GM18951 (cell line): ENCODE measurements at regions not wholly inside any gene's neighbourhood (a gene's known extent, or its start where the extent isn't known, plus 50 kb on each side); places are given as distances from the start of the nearest gene placed in this dataset.

ENCODE experiments used
- POLR2A ChIP-seq: IDR thresholded peaks from 4 replicates; pipeline ENCODE4 v1.6.1; 2011; ENCODE audit warnings: mild to moderate bottlenecking; ENCODE audit not compliant: insufficient read length, insufficient read depth; ENCODE audit errors: extremely low read depth
- in situ Hi-C: fragments of 300-500 bp; cut with MboI; formaldehyde crosslinking; loops from one replicate; pipeline ENCODE4 v1.12.0; 2022; ENCODE audit warnings: low sequenced_read_pairs, mixed read lengths, inconsistent platforms; ENCODE audit not compliant: unreplicated experiment

DNA sequence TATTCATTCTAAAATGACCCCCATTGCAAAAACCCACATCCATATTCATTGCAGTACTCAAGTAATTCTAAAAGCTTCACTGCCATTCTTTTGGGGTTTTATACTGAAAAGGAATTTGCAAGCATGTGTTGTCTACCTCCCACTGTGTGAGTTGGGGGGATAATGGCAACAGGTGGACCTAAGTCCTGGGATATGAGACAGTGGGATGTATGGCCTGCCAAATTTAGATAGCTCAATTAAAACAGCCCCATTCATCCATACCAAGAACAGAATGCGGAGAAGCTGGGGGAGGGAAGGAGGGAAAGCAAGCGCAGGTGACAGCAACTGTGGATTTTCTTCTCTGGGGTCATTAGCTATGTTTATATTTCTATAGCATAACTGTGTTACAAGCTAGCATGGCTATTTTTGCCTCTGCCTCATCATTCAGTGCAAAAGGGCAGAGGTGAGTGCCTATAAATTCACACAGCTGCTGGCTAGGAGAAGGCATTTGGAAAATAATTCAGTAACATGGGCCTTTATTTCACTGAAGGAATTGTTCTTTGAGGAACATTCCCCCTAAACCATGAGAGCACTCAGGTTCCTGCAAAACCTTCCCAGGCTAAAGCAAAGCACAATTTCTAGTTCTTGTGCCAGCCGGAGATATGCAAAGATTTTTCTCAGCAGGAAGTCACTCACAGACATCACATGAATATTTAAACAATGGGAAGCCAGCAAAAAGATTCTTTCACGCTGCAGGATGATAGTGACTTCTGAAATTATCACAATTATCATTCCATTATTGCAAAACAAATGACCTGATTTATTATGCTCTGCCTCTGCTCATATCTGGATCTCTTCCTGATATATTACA is 393.9 kb upstream of the ACVR2A start:
- no peak for TF ChIP-seq POLR2A
- in situ Hi-C loops: no loop called here

DNA sequence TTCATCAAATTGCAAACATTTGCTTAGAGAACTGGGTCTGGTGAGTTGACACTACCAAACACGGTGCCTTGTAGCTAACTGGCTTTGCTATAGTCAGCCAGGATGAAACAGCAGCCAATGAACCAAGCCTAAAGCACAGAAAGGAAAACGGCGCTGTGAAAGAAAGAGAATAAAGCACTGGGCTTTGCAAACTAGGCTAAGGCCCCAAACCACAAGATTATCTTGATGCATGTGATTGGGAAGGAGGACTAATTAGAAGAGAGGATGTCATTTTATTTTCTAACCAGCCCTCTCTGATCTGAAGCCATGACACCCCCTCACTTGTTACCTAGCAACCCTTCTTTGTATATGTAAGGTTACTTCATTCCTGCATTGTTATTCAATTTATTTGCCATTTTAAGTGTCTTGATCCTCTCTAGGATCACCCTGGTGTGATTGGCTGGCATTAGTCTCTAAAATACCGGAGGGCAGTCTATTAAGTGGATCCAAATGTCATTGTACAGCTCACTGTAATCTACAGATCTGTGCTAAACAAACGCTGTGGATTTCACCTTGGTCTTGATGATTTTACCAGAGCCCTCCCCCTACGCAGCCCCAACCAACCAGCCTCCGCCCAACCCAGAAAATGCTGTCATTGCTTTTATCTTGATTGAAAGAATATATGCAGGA is 395.4 kb upstream of the ACVR2A start:
- no peak for TF ChIP-seq POLR2A
- in situ Hi-C loops: no loop called here

DNA sequence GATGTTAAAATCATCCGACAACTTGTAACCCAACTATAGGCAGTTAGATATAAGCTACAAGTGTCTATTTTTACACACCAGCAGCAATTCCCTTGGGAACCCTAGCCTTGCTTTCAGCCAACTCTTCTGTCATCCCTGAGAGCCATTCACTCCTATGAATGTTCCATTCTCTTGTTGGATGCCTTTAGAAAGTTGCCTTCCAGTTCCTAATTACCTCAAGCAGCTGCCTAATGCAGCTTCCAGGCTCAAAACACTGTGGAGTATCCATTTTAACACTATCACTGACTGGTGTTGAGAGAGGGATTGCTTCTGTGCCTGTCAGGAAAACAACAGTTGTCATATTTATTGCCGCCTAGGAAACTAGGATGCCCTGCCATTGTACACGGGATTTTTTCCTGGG is 402.0 kb upstream of the ACVR2A start:
- in situ Hi-C loops: no loop called here
- TF ChIP-seq POLR2A: no peak

DNA sequence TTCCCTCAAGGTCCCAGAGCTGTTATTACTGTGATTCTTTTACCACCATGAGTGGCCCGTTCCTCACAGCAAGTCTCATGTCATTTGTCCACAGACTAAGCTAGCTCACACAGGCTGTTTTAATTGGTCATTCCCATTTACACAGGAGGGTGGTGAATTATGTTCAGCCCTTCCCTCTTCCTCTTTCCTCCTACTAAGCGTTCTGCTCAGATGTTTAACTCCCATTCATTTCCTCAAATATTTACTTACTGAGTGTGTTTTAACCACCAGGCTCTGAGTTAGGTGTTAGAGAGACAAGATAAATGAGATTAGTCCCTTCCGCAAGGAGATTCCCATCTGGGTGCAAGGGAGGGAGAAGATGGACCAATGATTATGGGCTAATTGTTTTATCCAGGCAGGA is 403.6 kb upstream of the ACVR2A start:
- TF ChIP-seq POLR2A: no peak
- in situ Hi-C loops: no loop called here

DNA sequence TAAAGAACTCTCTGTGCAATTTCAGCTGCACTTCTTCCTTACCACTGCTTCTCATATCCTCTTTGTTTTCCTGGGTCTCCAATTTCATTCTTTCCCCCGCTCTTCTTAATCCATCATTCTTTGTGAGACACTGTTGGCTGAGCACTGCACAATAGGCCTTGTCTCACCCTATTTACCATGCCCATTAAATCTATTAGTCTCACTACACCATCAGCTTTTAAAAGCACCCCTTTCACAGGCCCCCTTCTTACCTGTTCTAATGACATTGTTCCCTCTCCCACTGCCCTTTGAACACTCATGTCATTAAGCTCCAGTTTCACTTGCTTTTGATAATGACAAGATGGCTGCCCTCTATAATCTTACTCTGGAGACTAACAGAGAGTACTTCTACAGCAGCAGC is 404.1 kb upstream of the ACVR2A start:
- in situ Hi-C loops: no loop called here
- TF ChIP-seq POLR2A: no peak

DNA sequence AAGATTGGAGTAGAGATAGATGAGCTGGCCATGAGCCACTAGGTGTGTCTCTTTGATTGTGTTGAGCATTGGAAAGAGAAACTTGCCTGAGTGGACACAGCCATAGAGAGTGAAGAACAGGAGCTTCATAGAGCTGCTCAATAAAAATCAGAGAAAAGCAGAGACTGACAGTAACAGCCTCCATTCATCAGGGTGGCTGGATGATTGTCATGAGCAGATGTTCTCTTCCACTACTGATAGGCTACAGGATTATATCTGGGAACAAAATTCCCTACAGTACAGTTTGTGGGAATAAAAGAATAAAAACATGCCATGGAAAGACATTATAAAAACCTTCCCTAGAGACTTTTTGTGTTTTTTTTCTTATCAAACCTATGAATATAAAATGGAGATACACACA is 404.8 kb upstream of the ACVR2A start:
- in situ Hi-C loops: no loop called here
- no peak for TF ChIP-seq POLR2A

DNA sequence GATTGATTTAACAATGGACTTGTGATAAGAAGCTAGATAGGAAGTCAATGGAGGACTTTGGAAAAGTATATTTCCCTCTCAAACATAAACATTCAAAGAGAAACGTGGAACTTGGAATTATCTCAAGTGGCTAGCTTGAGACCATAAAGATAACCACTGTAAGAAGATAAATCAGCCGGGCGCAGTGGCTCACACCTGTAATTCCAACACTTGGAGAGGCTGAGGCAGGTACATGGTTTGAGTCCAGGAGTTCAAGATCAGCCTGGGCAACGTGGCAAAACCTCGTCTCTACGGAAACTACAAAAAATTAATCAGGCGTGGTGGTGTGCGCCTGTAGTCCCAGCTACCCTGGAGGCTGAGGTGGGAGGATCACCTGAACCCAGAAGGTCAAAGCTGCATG is 405.9 kb upstream of the ACVR2A start:
- in situ Hi-C loops: no loop called here

DNA sequence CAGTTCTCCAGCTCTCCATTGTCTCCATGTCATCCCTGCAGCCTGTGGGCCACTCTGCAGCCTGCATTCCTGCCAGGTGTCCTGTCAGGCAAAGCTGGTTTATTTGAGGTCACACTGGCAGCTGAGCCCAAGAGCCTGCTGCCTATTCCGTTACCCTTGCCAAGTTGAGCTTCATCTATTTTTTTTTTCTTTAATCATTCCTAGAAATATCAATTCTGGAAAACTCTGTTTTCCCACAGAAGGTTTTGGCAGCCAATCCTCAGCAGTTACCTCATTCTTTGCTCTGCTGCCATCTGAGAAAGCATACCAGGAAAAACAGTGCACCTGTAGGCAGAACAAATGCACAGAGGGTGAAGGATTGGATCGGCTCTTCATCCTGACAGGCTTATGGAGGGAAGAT is 411.0 kb upstream of the ACVR2A start:
- TF ChIP-seq POLR2A: no peak
- in situ Hi-C loops: no loop called here

More for the DNA sequence above, 405.9 kb upstream of the ACVR2A start:
- no peak for TF ChIP-seq POLR2A

DNA sequence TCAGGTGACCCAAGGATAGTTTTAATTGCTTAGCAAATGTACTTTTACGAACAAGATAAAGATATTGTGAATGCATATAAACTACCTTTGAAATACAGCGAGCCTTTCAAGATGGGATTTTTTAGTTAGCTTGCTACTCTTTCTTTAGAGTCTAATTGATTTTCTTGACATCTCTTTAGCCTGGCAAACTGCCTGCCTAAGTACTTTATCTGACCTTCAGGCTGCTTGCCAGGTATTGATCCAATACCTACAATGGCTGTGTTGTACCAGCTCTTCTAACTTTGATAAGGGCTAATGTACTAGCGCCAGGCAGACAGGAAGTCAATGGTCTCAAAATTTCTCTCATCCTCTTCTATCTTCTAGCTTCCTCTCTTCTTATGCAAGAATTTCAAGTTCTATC is 414.4 kb upstream of the ACVR2A start:
- in situ Hi-C loops: no loop called here
- no peak for TF ChIP-seq POLR2A

DNA sequence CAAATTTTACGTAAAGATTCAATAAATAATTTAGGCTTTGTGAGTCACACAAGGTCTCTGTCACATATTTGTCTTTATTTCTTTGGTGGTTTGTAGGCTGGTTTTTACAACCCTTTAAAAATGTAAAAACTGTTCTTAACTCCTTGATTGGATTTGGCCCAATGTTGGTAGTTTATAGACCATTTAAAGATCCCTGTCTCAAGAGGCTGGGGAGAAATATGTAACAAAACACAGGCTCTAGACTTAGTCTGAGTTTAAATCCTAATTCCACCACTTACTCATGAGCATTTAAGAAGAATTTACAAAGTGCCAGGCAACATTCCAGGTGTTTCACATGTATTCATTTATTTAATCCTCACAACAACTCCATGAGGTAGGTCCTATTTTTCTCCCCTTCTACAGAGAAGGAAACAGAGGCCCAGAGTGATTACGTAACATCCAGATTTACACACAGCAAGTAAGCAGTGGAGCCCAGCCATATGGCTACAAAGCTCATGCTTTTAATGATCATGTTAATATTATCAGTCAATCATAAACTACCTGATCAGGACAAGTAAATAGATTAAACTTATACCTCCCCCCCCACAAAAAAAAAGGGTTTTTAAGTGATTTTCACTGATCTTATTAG is 416.6 kb upstream of the ACVR2A start:
- in situ Hi-C loops: no loop called here

DNA sequence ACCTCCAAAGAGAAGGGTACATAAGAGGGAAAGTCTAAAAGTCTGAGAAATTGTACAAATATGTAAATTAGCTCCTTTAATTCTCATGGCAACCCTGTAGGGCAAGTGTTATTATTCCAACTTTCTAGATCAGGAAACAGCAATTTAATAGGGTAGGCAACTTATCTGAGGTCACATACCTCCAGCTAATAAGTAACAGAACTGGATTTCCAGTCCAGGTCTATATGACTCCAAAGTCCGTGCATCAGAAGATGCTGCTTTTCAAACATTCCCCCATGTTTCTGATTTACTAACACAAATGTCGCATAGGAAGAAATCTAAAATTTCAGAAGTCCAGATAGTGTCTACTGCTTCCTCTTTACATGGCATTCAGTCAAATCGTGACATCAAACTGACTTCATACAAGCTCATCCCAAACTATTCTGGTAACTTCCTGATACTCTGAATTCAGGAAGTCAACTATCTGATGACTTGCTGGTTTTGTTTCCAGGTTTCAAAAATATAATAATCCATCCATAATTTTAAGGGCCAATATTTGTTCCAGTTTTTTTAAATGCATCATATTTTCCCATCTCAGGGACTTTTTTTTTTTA is 419.3 kb upstream of the ACVR2A start:
- no peak for TF ChIP-seq POLR2A
- in situ Hi-C loops: no loop called here

More for the DNA sequence above, 416.6 kb upstream of the ACVR2A start:
- TF ChIP-seq POLR2A: no peak

DNA sequence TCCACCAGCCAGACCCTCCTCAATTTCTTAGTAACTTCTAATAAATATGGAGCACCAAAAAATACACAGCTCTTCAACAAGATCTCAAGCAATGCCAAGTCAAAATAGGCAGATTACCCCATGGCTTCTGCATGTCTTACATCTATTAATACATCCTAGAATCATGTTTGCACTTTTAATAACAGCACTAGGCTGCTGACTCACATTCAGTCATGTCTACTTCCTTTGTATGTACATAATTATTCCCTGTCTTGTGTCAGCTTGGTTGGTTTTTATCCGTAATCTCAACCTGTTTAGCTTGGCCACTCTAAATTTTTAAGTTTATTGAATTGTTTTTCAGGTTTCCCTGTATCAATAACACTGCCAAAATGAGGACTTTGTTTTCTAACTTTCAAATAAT is 420.1 kb upstream of the ACVR2A start:
- in situ Hi-C loops: no loop called here

DNA sequence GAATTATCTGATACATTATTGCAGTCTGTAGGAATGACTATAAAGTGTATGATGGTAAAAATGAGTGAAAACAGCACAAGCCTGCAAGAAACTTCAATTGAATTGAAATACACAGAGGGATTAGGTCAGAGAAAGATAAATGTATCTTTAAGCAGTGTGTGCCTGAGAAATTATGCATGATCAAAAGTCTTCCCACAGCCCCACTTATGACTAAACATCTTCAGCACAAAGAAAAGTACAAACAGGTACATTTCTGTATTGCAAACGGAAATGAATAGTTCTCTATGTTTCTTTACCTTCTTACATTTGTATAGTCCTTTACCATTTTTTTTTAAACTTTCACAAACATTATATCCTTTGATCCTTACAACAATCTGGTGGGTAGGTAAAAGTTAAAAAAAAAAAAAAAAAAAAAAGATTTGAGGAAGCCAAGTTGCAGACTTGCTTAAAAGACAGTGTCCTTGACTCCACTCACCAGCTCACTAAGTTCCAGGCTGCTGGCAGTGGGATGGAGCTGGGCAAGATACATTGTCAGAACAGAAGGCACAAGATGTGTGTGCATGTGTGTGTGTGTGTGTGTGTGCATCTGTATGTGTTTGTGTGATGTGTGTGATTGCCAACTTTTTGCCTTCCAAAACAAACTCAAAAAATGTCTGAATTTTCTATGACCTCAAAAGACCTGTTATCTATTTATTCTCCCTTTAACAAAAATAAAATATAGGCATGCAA is 423.7 kb upstream of the ACVR2A start:
- TF ChIP-seq POLR2A: no peak
- in situ Hi-C loops: no loop called here

More for the DNA sequence above, 420.1 kb upstream of the ACVR2A start:
- TF ChIP-seq POLR2A: no peak
